Stimulated activated effector memory CD8-positive, alpha-beta T cell treated with anti-CD3 and anti-CD28 coated beads, Interleukin-12 subunit alpha, Interleukin-12 subunit beta, amount 100 ng/mL, for 72 hours (primary cell): ENCODE measurements at regions not wholly inside any gene's neighbourhood (a gene's known extent, or its start where the extent isn't known, plus 50 kb on each side); places are given as distances from the start of the nearest gene placed in this dataset.

Experiments
- ATAC-seq: fragments of 150-1000 bp; cut with Tn5 transposase; 2 replicates; pipeline ENCODE4 v1.10.0; 2021
- DNase-seq, 2 donors: peaks; one replicate each; pipeline ENCODE4 v3.0.0; 2021 to 2022; ENCODE audit warnings: low spot score in 2 of 2
- H3K27ac Mint-ChIP-seq: one replicate; pipeline ENCODE4 v1.8.0; 2022; ENCODE audit warnings: mild to moderate bottlenecking, mixed read lengths
- H3K36me3 Mint-ChIP-seq: one replicate; pipeline ENCODE4 v1.8.0; 2022; ENCODE audit warnings: mild to moderate bottlenecking, mixed read lengths
- H3K4me1 Mint-ChIP-seq: one replicate; pipeline ENCODE4 v1.8.0; 2022; ENCODE audit warnings: mixed read lengths
- H3K4me3 Mint-ChIP-seq: one replicate; pipeline ENCODE4 v1.8.0; 2022; ENCODE audit warnings: mild to moderate bottlenecking, mixed read lengths
- H3K9me3 Mint-ChIP-seq: one replicate; pipeline ENCODE4 v1.8.0; 2022; ENCODE audit warnings: mixed read lengths

- Mint-ChIP-seq H3K36me3 (no peaks in the 10 kb centered on the region), H3K9me3 (no peaks in the 10 kb centered on the region), H3K4me3 (no peak overlapping the region), H3K27ac (no peak overlapping the region), H3K4me1 (peaks cover 16% of the 10 kb centered on the region)
- DNase-seq, result no peak
- peak; percentile 85 for ATAC-seq
Observed at GRCh38 chr7:17153536-17153935, 144.9 kb upstream of the AHR start.

- no peak for ATAC-seq
- no peak for DNase-seq
- Mint-ChIP-seq H3K4me3 (no peak overlapping the region), H3K9me3 (no peaks in the 10 kb centered on the region), H3K27ac (no peak overlapping the region), H3K36me3 (no peaks in the 10 kb centered on the region), H3K4me1 (peaks cover 24% of the 10 kb centered on the region)
Observed at GRCh38 chr7:17155529-17155928, 142.9 kb upstream of the AHR start.

DNA sequence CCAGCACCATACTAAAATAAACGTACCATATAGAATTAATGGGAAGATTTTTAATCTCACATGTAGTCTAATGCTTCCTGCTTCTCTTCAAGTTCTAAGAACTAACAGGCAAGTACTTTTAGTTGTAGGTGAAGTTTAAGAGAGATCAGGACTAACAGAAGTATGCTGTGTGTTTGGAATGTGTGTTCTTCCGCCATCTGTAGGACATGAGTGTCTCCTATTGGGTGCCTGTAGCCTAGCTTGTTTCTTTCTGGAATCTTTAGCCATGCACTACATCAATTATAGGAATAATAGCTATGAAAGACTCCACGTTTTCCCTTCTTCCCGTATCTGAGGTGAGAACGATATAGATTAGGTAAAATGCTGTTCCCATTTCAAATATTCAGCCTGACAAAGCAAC is 140.2 kb upstream of the AHR start:
- no peak overlapping the region for H3K4me3 Mint-ChIP-seq
- H3K9me3 Mint-ChIP-seq, result no peaks in the 10 kb centered on the region
- H3K4me1 Mint-ChIP-seq, result peaks cover 24% of the 10 kb centered on the region
- no peak for DNase-seq
- H3K36me3 Mint-ChIP-seq, result no peaks in the 10 kb centered on the region
- no peak overlapping the region for H3K27ac Mint-ChIP-seq
- ATAC-seq, result no peak

DNA sequence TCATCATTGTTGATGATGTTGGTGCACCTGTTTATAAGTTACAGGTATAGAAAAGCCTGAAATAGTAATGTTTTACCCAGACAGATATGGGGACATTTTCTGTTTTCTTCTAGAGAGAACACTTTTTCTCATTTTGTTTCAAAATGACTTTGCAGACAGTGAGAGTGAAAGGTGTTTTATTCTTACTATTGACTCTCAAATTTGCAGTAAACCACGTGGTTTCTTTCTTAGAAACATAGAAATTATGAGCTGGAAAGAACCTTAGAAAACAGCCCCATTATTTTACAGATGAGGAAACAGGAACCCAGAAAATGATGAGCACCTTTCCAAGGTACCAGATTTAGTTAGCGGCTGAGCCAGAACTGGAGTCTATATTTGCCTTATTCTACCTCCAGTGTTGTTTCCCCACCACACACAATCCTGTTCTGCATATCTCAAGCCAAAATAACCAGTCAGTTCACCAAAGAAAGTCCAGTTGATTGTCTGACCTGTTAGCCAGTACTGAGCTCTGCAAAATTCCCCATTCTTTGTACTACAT is 138.9 kb upstream of the AHR start:
- H3K27ac Mint-ChIP-seq, result peak overlapping the region; percentile 75
- H3K36me3 Mint-ChIP-seq, result no peaks in the 10 kb centered on the region
- no peak overlapping the region for H3K4me3 Mint-ChIP-seq
- DNase-seq, result peak in 1 of 2 donors; percentile 62
- peak; percentile 94 for ATAC-seq
- no peaks in the 10 kb centered on the region for H3K9me3 Mint-ChIP-seq
- peaks cover 21% of the 10 kb centered on the region for H3K4me1 Mint-ChIP-seq

GRCh38 chr7:17166824-17167379 is 131.6 kb upstream of the AHR start:
- DNase-seq, result no peak
- Mint-ChIP-seq H3K27ac (no peak overlapping the region), H3K9me3 (no peaks in the 10 kb centered on the region), H3K4me3 (no peak overlapping the region), H3K4me1 (peaks cover 30% of the 10 kb centered on the region), H3K36me3 (no peaks in the 10 kb centered on the region)
- ATAC-seq, result peak; percentile 76

DNA sequence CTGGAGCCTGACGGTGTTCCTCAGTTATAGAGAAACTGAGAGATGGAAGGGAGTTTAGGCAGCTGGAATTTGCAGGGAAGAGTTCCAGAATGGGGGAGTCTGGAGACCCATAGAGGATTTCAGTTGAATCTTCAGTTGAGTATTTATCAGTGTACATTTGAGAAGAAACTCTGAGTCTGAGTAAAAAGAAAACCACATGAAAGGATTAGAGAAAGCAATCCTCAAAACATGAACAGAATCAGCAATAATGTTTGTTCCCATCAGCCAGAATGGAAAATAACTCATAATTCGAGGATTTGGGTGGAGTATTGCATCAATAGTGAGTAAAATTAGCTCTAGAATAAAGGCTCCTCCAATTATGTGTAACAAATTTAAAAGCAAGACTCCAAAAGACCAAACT is 130.0 kb upstream of the AHR start:
- Mint-ChIP-seq H3K4me3 (no peak overlapping the region), H3K9me3 (no peaks in the 10 kb centered on the region), H3K4me1 (peaks cover 22% of the 10 kb centered on the region), H3K36me3 (no peaks in the 10 kb centered on the region), H3K27ac (no peak overlapping the region)
- no peak for DNase-seq
- peak; percentile 52 for ATAC-seq

- Mint-ChIP-seq H3K27ac (no peak overlapping the region), H3K36me3 (no peaks in the 10 kb centered on the region), H3K4me3 (no peak overlapping the region), H3K9me3 (no peaks in the 10 kb centered on the region), H3K4me1 (peaks cover 21% of the 10 kb centered on the region)
- DNase-seq (no peak), ATAC-seq (no peak)
Observed at GRCh38 chr7:17171427-17171826, 127.0 kb upstream of the AHR start.

- Mint-ChIP-seq H3K4me3 (no peak overlapping the region), H3K27ac (no peak overlapping the region), H3K9me3 (no peaks in the 10 kb centered on the region), H3K36me3 (no peaks in the 10 kb centered on the region), H3K4me1 (no peaks in the 10 kb centered on the region)
- DNase-seq (no peak), ATAC-seq (no peak)
Observed at GRCh38 chr7:17176371-17177032, 122.0 kb upstream of the AHR start.

DNA sequence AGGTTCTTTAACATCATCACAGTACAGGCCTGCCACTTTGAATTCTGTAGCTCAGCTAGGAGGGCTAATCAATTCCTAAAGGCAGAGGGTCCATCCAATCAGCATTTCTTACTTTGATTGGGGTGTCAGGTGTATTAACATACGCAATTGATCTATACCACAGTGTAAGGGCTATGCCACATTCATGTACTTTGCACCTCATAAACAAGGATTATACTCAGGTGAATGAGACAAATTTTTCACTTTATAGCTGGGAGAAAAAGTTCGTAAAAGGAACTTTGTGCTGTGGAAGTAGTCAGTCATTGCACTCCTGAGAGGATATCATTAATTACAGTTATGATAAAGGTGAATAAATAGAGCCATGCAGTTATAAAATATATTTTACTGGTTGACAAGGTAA is 119.9 kb upstream of the AHR start:
- no peaks in the 10 kb centered on the region for H3K36me3 Mint-ChIP-seq
- H3K27ac Mint-ChIP-seq, result no peak overlapping the region
- H3K4me1 Mint-ChIP-seq, result no peaks in the 10 kb centered on the region
- DNase-seq (no peak), ATAC-seq (no peak)
- no peaks in the 10 kb centered on the region for H3K9me3 Mint-ChIP-seq
- no peak overlapping the region for H3K4me3 Mint-ChIP-seq

DNA sequence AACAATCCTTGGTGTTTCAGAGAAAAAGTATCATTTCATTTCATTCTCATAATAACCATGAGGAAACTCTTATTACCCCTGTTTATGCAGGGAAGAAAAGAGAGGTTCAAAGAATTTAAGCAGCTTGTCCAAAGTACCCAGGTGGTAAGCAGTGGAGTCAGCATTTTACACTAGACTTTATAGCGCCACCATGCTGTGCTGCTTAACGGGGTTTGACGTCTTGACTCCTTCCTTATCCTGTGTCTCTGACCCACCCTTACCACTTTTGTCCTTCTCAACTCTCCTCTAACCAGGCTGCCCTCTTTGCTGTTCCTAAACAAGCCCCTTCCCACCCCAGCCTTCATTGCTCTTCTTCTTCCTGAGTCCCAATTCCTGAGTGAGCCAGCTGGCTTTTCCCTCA is 117.0 kb upstream of the AHR start:
- no peak overlapping the region for H3K27ac Mint-ChIP-seq
- H3K4me3 Mint-ChIP-seq, result no peak overlapping the region
- DNase-seq, result no peak
- no peaks in the 10 kb centered on the region for H3K9me3 Mint-ChIP-seq
- peaks cover 12% of the 10 kb centered on the region for H3K4me1 Mint-ChIP-seq
- no peaks in the 10 kb centered on the region for H3K36me3 Mint-ChIP-seq
- no peak for ATAC-seq

DNA sequence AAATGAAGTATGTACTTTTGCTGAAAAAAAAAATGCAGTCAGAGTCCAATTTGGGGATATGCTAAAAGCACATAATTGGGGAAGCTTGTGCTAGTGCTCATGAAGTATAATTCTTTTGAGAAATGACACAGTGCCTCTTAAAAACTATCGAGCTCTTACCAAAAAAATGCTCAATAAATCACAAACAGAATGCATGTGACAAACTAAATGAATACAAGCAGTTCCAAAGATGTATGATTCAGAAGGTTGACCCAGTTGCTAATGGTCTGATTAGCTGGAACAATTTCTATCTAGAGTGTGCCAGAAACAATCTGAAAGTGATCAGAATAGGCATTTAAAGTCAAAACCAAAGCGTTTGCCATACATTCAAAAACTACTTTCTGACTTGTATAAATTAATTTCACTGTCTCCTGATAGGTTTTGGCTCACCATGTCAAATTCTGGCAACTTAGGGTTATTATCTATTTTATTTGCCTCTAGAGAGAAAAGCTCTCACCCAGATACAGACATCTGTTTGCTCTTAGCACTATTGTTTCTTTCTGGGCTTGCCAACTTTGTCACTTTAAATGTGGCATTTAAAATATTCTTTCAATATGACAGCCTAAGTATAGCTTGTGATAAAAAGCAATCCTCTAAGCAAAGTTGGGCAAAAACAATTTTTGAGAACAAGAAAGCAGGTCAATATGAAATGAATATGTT is 114.7 kb upstream of the AHR start:
- Mint-ChIP-seq H3K4me1 (peaks cover 14% of the 10 kb centered on the region), H3K9me3 (no peaks in the 10 kb centered on the region), H3K27ac (no peak overlapping the region), H3K36me3 (no peaks in the 10 kb centered on the region), H3K4me3 (no peak overlapping the region)
- DNase-seq (no peak), ATAC-seq (peak; percentile 28)

DNA sequence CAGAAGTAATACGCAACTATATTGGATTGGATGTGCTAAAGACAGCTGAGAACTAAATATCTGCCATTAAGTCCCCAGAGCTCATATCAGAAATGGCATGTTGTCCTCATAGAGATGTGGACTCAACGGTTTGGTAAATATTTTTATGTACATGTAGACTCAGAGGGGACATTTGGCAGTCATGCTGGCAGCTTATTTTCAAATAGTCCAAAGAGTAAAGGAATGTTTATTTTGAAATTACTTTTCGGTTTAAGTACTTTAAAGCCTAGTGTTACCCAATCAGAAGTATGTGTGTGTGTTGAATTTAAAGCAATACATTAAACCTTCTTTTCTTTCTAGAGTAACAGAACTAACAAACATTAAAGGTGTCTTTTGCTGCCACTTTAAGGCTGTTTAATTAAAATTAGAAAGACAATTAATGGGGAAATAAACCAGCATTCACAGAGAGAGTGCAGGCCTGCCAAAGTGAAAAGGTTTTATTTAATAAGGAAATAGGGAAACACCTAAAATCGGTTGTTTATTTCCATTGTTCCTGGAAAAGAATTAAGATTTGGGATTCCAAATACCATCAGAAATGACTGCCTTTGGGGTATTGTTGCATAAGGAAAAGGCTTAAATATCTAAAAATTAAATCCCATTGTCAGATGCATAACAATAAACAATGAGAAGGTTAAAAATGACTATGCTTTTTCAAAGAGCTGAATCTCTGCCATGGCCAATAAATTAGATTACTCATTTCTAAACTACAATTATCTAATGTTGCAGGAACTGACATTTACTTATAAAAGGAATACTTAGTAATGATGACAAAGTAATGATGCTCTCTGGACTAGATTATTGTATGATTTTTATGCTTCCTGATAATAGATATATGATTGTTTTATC is 113.4 kb upstream of the AHR start:
- Mint-ChIP-seq H3K4me3 (no peak overlapping the region), H3K36me3 (no peaks in the 10 kb centered on the region), H3K27ac (no peak overlapping the region), H3K9me3 (no peaks in the 10 kb centered on the region), H3K4me1 (peaks cover 14% of the 10 kb centered on the region)
- ATAC-seq (peak; percentile 50), DNase-seq (no peak)

DNA sequence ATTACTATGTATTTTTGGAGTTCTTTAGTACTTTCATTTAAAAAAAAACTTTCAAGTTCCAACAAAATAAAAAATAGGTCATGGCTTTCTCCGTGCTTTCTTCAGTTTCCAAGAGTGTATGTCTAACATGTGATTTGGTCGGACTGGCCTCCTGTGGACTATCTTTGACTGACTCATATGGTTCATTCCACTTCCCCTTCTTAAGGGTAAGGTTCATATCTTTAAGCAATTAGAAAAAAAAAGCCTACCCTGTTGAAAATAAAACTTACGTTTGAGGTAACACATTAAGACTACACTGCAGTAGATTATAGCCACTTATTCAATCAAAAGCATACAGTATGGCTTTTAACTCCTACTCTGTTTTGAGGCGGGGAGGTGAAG is 112.8 kb upstream of the AHR start:
- H3K4me1 Mint-ChIP-seq, result peaks cover 14% of the 10 kb centered on the region
- H3K4me3 Mint-ChIP-seq, result no peak overlapping the region
- H3K9me3 Mint-ChIP-seq, result no peaks in the 10 kb centered on the region
- DNase-seq (no peak), ATAC-seq (peak; percentile 86)
- H3K27ac Mint-ChIP-seq, result no peak overlapping the region
- no peaks in the 10 kb centered on the region for H3K36me3 Mint-ChIP-seq

GRCh38 chr7:17186745-17187530 is 111.5 kb upstream of the AHR start:
- no peak for ATAC-seq
- H3K4me3 Mint-ChIP-seq, result no peak overlapping the region
- no peak for DNase-seq
- no peak overlapping the region for H3K27ac Mint-ChIP-seq
- H3K36me3 Mint-ChIP-seq, result no peaks in the 10 kb centered on the region
- peaks cover 14% of the 10 kb centered on the region for H3K4me1 Mint-ChIP-seq
- no peaks in the 10 kb centered on the region for H3K9me3 Mint-ChIP-seq

DNA sequence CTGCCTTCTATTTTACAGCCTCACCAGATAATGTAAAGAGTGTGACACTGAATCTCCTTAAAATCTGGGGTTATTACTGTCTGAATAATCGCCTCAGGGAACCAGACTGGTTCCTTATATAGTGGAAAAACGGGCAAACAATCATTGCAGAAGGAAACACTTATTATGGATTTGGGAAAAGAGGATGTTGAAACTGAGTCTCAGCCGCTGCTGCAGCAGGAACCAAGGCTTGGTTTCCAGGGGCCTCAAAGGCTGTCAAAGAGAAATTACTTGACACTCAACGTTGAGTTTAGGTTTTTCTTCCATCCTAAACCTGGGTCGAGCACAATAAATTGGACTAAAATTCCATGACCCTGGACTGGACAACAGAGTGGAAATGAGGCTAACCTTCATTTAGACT is 103.8 kb upstream of the AHR start:
- no peaks in the 10 kb centered on the region for H3K9me3 Mint-ChIP-seq
- no peak for DNase-seq
- no peak for ATAC-seq
- H3K27ac Mint-ChIP-seq, result no peak overlapping the region
- H3K4me1 Mint-ChIP-seq, result peaks cover 10% of the 10 kb centered on the region
- H3K36me3 Mint-ChIP-seq, result no peaks in the 10 kb centered on the region
- H3K4me3 Mint-ChIP-seq, result no peak overlapping the region
